Dendritic cell treated with granulocyte-macrophage colony-stimulating factor and Interleukin-4, amounts not matched to agents 40 ng/mL and 50 ng/mL, for 4 days (primary cell): ENCODE measurements at regions not wholly inside any gene's neighbourhood (a gene's known extent, or its start where the extent isn't known, plus 50 kb on each side); places are given as distances from the start of the nearest gene placed in this dataset.

Experiments used
- H3K27ac Mint-ChIP-seq: one replicate; pipeline ENCODE4 v1.8.0; 2022; ENCODE audit warnings: mild to moderate bottlenecking, mixed read lengths
- H3K27me3 Mint-ChIP-seq: one replicate; pipeline ENCODE4 v1.8.0; 2022; ENCODE audit warnings: mild to moderate bottlenecking, mixed read lengths
- H3K36me3 Mint-ChIP-seq: one replicate; pipeline ENCODE4 v1.8.0; 2022; ENCODE audit warnings: low read depth, mixed read lengths
- H3K4me1 Mint-ChIP-seq: one replicate; pipeline ENCODE4 v1.8.0; 2022; ENCODE audit warnings: low read depth, mixed read lengths
- H3K4me3 Mint-ChIP-seq: one replicate; pipeline ENCODE4 v1.8.0; 2022; ENCODE audit warnings: mild to moderate bottlenecking, moderate library complexity, mixed read lengths
- H3K9me3 Mint-ChIP-seq: one replicate; pipeline ENCODE4 v1.8.0; 2022; ENCODE audit warnings: mixed read lengths
- intact Hi-C: fragments of 100-400 bp; cut with micrococcal nuclease; formaldehyde crosslinking; loops from one replicate; pipeline ENCODE4 v1.15.0; 2022

DNA sequence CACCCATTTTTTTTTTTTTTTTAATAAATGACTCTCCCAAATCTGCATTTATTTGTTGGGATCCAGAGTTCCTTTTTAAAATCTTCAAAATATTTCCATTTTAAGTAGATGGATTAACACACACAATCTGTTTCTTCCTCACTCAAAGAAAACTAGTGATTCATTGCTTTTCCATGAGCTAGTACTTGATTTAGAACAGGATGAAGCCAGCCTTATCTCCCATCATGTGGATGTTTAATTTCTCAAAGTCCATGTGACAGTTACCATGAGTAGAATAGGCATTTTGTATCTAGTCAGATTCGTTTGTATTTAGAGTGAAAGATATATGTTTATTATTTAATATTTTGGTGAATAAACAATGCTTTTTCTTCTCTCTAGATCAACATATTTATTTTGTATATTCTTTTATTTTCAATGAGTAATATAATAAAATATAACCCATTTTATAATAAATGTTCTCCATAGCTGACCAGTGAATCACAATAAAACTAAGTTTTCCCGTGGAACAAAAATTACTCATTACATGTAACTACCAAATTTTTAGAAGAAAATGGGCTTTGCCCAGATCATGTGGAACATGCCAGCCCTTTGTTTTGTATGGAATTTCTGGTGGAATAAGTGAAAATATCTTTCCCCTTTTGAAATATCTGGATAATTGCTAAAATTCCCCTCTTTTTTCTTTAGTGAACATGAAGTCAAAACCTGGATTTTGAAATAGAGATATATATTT is 54.9 kb upstream of the RPS23 start:
- H3K4me1 Mint-ChIP-seq, result no peaks in the 10 kb centered on the region
- intact Hi-C loops, result no loop called here
- H3K4me3 Mint-ChIP-seq, result no peak overlapping the region
- no peak overlapping the region for H3K27ac Mint-ChIP-seq
- H3K27me3 Mint-ChIP-seq, result no peaks in the 10 kb centered on the region
- peaks cover 13% of the 10 kb centered on the region for H3K9me3 Mint-ChIP-seq
- no peaks in the 10 kb centered on the region for H3K36me3 Mint-ChIP-seq

DNA sequence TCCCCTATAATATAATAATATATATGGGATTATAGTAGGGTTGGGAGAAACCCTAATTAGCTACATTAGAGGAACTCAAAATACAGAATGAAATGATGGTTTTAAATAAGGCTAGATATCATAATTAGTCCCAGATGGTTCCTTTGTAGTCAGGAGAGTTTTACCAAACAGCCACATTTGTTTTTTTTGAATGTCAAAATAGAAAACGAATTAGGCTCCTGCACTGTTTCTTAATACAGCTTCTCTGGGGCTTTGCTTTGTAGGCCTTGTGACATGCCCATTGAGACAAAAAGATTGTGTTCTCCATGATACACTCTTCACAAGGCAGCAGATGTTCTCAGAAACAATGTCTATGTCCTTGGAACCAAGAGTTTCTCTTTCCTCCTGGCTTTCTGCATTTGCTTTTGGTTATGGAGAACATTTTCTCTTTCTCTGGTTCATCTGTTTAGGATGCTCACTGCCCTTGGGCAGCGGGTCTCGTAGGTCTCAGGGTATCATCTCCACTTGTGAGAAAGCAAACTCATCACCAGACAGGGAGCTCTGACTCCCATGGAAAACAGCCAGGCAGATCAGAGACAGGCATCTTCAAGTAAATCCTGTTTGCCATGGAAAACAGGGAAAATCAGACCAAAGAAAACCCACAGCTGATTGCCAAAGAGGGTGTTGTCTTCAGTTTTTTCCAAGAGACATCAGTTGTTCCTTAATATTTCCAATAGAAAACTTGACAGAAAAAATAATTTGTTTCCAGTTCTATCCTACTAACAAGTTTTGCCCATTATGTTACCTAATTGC is 54.1 kb upstream of the RPS23 start:
- no peaks in the 10 kb centered on the region for H3K36me3 Mint-ChIP-seq
- H3K27me3 Mint-ChIP-seq, result no peaks in the 10 kb centered on the region
- H3K9me3 Mint-ChIP-seq, result peaks cover 13% of the 10 kb centered on the region
- no peaks in the 10 kb centered on the region for H3K4me1 Mint-ChIP-seq
- H3K27ac Mint-ChIP-seq, result no peak overlapping the region
- H3K4me3 Mint-ChIP-seq, result no peak overlapping the region
- intact Hi-C loops, result no loop called here

DNA sequence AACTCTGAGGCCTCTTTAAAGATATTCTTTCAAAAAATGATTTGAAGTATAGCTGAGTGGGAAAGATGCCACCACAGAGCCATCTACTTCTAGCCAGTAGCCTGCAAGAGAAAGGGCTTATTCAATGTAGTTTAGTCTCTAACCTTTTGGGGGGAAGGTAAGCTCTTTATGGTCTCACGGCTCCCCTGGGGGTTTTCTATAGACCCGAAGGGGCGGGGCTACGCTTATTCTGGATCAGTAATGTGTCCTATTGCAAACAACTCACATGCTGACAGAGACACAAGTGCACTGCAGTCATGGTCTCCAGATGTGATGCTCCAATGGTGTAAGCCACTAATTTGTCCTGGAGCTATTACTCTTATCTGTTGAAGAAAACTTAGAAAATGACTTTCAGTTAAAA is 53.4 kb upstream of the RPS23 start:
- Mint-ChIP-seq H3K9me3 (peaks cover 13% of the 10 kb centered on the region), H3K36me3 (no peaks in the 10 kb centered on the region), H3K4me1 (no peaks in the 10 kb centered on the region), H3K27me3 (no peaks in the 10 kb centered on the region), H3K4me3 (no peak overlapping the region), H3K27ac (no peak overlapping the region)
- intact Hi-C loops, result no loop called here

DNA sequence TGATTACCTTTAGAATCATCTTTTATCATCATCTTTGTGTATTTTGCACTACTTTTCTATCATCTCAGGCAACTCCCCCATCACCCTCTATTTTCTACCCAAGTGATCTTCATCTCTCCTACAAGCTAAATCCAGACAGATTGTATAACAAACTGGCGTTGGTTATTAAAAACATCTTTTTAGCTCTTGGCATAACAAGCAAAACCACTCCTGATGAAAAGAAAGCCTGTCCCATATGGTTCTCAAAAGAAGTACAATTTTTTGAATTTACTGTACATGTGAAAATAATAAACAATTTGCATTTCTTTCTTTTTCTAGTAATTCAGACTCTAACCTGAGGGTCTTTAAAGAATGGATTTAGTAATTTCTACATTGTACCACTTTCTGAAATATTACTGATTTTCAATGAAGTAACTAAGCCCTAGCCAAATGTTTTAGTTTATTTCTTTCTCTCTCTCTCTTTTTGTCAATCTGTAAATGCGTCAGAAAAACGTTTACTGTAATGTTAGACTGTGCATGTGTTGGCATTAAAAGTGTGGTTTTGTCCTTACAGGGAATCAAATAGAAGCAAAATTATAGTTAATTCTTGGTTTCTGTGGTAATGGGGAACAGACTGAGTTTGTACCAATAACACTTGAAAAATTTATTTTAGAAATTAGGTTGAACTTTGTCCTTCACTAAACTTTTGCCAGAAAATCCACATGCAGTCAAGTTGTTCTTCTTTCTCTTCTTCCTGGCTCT is 52.5 kb upstream of the RPS23 start:
- Mint-ChIP-seq H3K4me3 (no peak overlapping the region), H3K4me1 (no peaks in the 10 kb centered on the region), H3K27ac (no peak overlapping the region), H3K36me3 (no peaks in the 10 kb centered on the region), H3K9me3 (peaks cover 13% of the 10 kb centered on the region), H3K27me3 (no peaks in the 10 kb centered on the region)
- intact Hi-C loops, result no loop called here

DNA sequence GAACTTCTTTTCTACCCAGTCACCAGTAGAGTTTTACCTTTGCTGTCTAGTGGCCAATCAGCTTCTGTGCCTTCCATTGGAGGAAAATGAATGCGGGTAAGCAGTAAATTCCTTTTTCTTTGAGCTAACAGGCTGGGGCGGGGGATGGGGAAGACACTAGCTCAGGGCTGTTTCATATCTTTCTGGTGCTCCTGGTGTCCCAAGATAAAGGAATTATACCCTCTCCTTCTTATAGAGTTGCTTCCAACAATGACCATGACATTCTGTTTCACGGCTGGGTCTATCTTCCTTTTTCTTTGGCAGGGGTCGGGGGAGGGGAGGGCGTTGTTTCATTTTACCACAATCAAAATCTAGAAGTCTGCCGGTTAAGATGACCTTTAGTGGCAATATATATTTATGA is 51.2 kb upstream of the RPS23 start:
- intact Hi-C loops, result no loop called here
- Mint-ChIP-seq H3K27me3 (no peaks in the 10 kb centered on the region), H3K4me1 (no peaks in the 10 kb centered on the region), H3K27ac (no peak overlapping the region), H3K4me3 (no peak overlapping the region), H3K9me3 (peaks cover 13% of the 10 kb centered on the region), H3K36me3 (no peaks in the 10 kb centered on the region)
